ENCODE measurements at regions not wholly inside any gene's neighbourhood (a gene's known extent, or its start where the extent isn't known, plus 50 kb on each side); places are given as distances from the start of the nearest gene placed in this dataset.

DNA sequence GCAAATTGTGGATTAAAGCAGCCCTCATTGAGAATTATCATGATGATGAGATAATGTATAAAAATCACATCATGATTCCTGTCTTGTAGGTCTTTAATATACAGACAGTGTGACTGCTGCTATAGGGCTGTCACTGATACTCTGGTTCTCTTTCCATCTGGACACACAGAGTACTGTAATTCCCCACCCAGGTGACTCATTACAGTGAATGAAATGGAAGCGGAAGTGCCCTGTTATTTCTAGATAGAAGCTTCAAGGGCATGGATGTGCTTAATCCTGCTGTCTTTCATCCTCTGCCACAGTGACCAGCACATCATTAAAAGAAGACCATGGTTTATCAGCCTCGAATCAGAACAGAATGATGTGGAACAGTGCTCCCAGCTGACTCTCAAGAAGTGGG, 1234.0 kb downstream of the SORCS3 start:
- Histone ChIP-seq H3K27me3 (ENCODE audit: insufficient read depth, low read length) (no peaks in the 10 kb centered on the region), H3K4me3 (ENCODE audit: low read length) (no peak overlapping the region), H3K4me1 (ENCODE audit: insufficient read depth, low read length) (no peaks in the 10 kb centered on the region), H2AFZ (ENCODE audit: low read depth, low read length) (no peak overlapping the region), H3K36me3 (ENCODE audit: insufficient read depth, low read length) (no peaks in the 10 kb centered on the region), H3K9me3 (ENCODE audit: low read length) (no peaks in the 10 kb centered on the region)

DNA sequence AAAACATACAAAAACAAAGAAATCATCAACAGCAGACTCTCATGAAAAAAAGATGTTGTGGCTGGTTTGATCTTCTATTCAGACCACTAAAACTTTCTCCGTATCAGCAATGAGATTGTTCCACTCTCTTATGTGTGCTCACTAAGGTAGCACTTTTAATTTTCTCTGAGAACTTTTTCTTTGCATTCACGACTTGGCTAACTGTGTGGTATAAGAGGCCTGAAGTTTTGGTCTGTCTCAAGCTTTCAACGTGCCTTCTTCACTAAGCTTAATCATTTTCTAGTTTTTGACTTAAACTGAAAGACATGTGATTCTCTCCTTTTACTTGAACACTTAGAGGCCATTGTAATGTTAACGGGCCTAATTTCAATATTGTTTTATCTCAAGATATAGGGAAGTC, 1231.6 kb downstream of the SORCS3 start:
- H3K27me3 ChIP-seq (ENCODE audit: insufficient read depth, low read length) = no peaks in the 10 kb centered on the region

DNA sequence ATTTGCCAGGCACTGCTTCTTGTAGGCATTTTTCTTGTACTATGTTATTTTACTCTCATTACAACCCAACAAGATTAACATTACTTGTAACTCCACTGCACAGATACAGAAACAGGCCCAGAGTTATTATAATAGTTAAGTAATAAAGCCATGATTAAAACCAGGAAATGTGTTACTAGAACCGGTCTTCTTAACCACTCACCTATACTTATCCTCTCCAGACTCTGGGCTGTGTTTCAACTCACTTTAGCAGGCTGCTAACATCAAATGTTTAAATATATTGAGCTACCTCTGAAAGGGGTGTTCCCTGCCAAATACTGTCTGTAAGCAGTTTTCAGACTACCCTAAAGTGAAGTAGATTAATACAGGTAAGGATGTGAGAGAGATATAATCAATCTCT, 1227.8 kb downstream of the SORCS3 start:
- H3K27me3 ChIP-seq (ENCODE audit: insufficient read depth, low read length) = no peaks in the 10 kb centered on the region
- H3K9me3 ChIP-seq (ENCODE audit: low read length) = no peaks in the 10 kb centered on the region
- no peak overlapping the region for H2AFZ ChIP-seq (ENCODE audit: low read depth, low read length)
- H3K4me3 ChIP-seq (ENCODE audit: low read length) = no peak overlapping the region
- H3K4me1 ChIP-seq (ENCODE audit: insufficient read depth, low read length) = no peaks in the 10 kb centered on the region
- no peaks in the 10 kb centered on the region for H3K36me3 ChIP-seq (ENCODE audit: insufficient read depth, low read length)

More for the DNA sequence above, 1231.6 kb downstream of the SORCS3 start:
- H2AFZ ChIP-seq (ENCODE audit: low read depth, low read length) = no peak overlapping the region
- no peaks in the 10 kb centered on the region for H3K9me3 ChIP-seq (ENCODE audit: low read length)
- no peaks in the 10 kb centered on the region for H3K4me1 ChIP-seq (ENCODE audit: insufficient read depth, low read length)
- H3K36me3 ChIP-seq (ENCODE audit: insufficient read depth, low read length) = no peaks in the 10 kb centered on the region
- no peak overlapping the region for H3K4me3 ChIP-seq (ENCODE audit: low read length)

DNA sequence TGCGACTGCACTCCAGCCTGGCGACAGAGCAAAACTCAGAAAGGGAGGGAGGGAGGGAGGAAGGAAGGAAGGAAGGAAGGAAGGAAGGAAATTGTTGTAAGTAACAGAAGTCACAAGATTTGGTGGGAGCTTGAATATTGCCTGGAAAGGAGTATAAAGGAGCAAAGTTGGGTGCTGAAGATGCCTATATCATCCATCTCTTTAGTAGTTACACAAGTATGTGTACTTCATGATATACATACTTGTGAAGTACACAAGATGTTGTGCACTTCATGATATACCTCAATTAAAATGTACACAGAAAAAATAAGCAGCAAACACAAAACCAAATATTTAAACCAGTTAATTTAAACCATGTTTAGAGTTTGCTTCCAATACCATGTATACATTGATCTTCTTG, 1223.8 kb downstream of the SORCS3 start:
- no peak overlapping the region for H2AFZ ChIP-seq (ENCODE audit: low read depth, low read length)
- H3K36me3 ChIP-seq (ENCODE audit: insufficient read depth, low read length) = no peaks in the 10 kb centered on the region
- no peak overlapping the region for H3K4me3 ChIP-seq (ENCODE audit: low read length)
- no peaks in the 10 kb centered on the region for H3K4me1 ChIP-seq (ENCODE audit: insufficient read depth, low read length)
- no peaks in the 10 kb centered on the region for H3K27me3 ChIP-seq (ENCODE audit: insufficient read depth, low read length)
- no peaks in the 10 kb centered on the region for H3K9me3 ChIP-seq (ENCODE audit: low read length)

DNA sequence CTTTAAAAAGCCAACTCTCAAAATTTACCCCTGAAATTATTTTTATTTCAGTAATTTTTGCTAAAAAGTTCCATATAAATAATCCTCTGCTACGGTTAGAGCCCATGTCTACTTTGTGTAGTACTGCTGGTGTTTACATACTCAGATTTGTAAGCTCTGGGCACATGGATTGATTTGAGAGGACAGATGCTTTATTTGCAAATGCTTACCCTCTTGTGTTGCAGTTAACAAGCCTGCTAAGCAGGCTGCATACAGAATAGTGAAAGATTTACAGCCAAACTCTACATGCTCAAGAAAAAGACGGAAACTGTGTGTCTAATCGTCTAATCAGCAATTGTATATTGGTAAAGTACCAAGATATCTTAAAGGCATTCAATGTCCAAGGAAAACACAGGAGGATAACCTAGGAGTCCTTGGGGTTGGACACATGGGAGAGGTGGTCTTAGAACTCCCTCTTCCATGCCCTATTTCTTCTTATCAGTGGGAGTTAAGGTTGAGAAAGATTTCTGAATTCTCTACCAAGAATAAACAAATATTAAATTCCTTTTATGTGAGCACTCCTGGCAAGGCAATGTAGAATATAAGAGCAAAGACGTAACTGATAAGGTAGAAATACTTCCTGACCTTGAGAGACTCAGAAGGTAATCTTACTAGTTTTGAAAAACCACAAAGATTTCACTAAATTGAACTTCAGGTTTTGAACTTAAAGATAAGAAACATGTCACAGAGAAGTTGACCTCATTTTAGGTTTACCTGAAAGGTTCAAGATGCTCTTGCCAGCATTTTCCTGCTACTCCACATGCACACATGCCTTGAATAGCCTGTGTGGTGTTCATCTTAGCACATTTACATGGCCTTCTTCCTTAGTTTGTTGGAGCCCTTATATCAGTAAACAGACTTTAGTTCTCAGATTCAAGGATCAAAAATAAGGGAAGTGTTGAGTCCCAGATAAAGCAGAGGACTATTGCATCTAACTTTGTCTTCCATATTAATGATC, 1216.5 kb downstream of the SORCS3 start:
- Histone ChIP-seq H3K4me3 (ENCODE audit: low read length) (no peak overlapping the region), H3K27me3 (ENCODE audit: insufficient read depth, low read length) (no peaks in the 10 kb centered on the region), H3K4me1 (ENCODE audit: insufficient read depth, low read length) (no peaks in the 10 kb centered on the region), H2AFZ (ENCODE audit: low read depth, low read length) (no peak overlapping the region), H3K36me3 (ENCODE audit: insufficient read depth, low read length) (no peaks in the 10 kb centered on the region), H3K9me3 (ENCODE audit: low read length) (no peaks in the 10 kb centered on the region)

DNA sequence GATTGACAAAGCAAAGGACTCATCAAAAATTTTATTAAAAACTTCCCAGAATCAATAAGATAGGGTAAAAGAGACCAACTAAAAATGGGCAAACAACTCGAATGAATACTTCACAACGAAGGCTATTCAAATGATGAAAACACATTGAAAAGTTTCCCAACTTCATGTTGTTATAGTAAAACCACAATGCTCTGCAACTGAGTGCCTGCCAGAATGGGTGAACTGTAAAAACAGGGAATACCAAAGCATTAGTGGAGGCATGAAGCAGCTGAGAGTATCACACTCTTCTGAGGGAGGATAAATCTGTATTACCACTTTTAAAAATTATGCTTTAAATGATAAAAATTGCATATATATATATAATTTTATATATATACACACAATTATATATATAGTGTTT, 1214.7 kb downstream of the SORCS3 start:
- Histone ChIP-seq H3K4me3 (ENCODE audit: low read length) (no peak overlapping the region), H3K4me1 (ENCODE audit: insufficient read depth, low read length) (no peaks in the 10 kb centered on the region), H3K9me3 (ENCODE audit: low read length) (no peaks in the 10 kb centered on the region), H2AFZ (ENCODE audit: low read depth, low read length) (no peak overlapping the region), H3K27me3 (ENCODE audit: insufficient read depth, low read length) (no peaks in the 10 kb centered on the region), H3K36me3 (ENCODE audit: insufficient read depth, low read length) (no peaks in the 10 kb centered on the region)

DNA sequence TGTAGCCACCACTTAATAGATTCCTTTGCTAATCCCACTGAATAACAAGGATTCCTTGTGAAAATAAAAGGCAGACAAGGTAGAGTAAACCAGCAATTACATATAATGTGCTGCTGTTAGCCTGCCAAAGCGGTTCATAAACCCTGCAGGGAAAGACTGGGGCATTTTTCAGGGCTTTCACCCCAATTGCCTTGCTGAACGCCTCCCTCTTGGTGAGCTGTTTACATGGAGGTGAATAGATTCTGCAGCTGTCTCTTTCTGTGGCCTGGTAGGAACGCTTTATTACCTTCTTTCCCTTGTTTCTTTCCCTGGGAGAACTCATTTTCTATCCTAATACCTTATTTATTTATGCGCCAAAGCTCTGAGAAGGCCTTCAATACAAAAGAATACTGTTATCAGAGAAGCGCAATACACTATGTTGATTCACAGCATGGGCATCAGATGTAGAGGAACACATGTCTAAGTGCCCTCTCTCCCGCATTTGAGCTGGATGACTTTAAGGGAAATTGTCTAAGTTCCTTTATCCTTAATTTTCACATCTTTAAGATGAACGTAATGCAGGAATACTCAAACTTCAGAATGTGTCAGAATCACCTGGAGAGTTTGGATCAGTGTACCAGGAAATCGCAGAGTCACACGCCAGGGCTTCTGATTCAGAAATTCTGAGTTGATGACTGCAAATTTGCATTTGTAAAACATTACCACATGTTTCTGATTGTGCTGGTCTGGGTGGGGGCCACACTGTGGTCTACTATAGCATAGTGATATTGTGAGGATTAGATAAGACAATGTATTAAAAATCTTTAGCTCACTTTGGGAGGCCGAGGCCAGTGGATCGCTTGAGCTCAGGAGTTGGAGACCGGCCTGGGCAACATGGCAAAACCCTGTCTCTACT, 1203.8 kb downstream of the SORCS3 start:
- Histone ChIP-seq H2AFZ (ENCODE audit: low read depth, low read length) (peak overlapping the region; percentile 9), H3K4me3 (ENCODE audit: low read length) (no peak overlapping the region), H3K36me3 (ENCODE audit: insufficient read depth, low read length) (no peaks in the 10 kb centered on the region), H3K9me3 (ENCODE audit: low read length) (no peaks in the 10 kb centered on the region), H3K27me3 (ENCODE audit: insufficient read depth, low read length) (no peaks in the 10 kb centered on the region), H3K4me1 (ENCODE audit: insufficient read depth, low read length) (peaks cover 29% of the 10 kb centered on the region)

DNA sequence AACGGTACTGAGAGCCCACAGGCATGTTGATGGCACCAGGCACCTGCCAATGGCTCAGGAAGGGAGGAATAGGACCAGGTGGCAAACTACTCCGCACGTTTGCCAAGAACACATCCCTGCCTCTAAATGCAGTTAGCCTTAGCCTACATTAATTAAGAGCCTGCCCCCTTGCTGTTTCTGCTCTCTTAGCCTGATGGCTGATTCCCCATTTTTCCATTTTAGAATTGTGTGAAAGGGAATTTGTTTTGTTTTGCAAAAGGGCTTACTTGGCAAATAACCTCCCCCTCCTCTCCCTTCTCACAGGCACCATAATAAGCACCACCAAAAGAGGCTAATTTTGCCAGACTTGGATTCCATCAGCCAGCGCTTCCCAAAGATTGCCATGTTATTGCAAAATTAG, 1203.2 kb downstream of the SORCS3 start:
- no peaks in the 10 kb centered on the region for H3K9me3 ChIP-seq (ENCODE audit: low read length)
- H3K4me3 ChIP-seq (ENCODE audit: low read length) = no peak overlapping the region
- no peaks in the 10 kb centered on the region for H3K36me3 ChIP-seq (ENCODE audit: insufficient read depth, low read length)
- H2AFZ ChIP-seq (ENCODE audit: low read depth, low read length) = peak overlapping the region; percentile 9
- peaks cover 30% of the 10 kb centered on the region for H3K4me1 ChIP-seq (ENCODE audit: insufficient read depth, low read length)
- H3K27me3 ChIP-seq (ENCODE audit: insufficient read depth, low read length) = no peaks in the 10 kb centered on the region

DNA sequence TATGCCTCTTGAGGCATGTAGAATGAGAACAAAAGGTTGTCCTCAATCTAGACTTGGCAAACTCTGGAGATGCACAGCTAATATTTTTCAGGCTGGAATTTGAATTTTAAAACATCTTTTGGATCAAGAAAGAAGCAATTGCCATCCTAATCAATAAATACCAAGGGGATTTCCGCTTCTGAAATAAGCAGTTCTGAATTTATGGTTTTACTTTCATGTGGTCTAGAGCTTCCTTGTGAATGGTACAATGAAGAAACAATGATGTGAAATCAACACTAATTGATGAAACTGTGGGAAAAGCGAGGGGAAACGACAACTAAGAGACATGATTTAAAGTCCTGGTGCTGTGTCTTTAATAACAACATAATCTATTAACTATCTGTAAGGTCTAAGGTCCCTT, 1202.7 kb downstream of the SORCS3 start:
- no peaks in the 10 kb centered on the region for H3K36me3 ChIP-seq (ENCODE audit: insufficient read depth, low read length)
- H3K9me3 ChIP-seq (ENCODE audit: low read length) = no peaks in the 10 kb centered on the region
- peak overlapping the region; percentile 9 for H2AFZ ChIP-seq (ENCODE audit: low read depth, low read length)
- H3K4me1 ChIP-seq (ENCODE audit: insufficient read depth, low read length) = peaks cover 33% of the 10 kb centered on the region
- no peaks in the 10 kb centered on the region for H3K27me3 ChIP-seq (ENCODE audit: insufficient read depth, low read length)
- H3K4me3 ChIP-seq (ENCODE audit: low read length) = no peak overlapping the region

DNA sequence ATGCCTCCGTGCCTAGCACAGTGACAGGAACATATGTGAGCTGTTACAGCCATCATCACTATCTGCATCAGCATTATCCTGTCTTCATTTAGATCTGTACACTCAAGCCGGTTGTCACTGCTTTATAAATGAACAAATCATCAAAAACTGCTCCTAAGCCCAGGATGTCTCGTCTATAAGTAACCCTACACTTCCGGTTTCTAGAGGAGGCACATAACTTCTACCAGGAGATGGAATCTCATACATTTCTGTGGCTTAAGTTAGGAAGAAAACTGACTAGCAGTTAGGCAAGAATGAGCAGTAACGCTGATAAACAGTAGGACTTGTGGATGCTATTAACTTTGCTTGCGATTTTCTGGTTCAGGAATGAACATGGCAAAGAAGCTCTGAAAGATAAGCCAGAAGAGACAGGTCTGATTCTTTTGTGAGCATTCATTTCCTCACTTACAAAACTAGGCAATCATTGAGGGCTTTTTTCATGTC, 1199.2 kb downstream of the SORCS3 start:
- Histone ChIP-seq H3K4me3 (ENCODE audit: low read length) (no peak overlapping the region), H3K4me1 (ENCODE audit: insufficient read depth, low read length) (peaks cover 47% of the 10 kb centered on the region), H3K36me3 (ENCODE audit: insufficient read depth, low read length) (no peaks in the 10 kb centered on the region), H2AFZ (ENCODE audit: low read depth, low read length) (no peak overlapping the region), H3K9me3 (ENCODE audit: low read length) (no peaks in the 10 kb centered on the region), H3K27me3 (ENCODE audit: insufficient read depth, low read length) (no peaks in the 10 kb centered on the region)

DNA sequence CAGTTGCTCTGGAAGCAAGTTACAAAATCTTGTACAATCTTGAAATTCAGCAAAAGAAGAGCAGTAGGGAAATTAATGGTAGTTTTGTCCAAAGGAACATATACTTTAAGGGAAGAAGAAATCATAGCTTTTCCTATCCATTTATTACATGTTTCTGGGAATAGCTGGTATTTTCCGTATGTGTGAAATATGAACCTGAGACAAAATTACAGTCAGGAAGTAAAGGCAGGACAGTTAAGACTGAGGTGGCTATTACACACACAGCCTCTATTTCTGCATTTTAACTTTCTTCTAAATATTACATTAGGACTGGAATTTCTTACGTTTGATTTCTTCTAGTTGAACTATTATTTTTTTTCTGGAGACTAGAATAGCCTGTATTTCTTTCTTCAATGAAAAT, 1197.3 kb downstream of the SORCS3 start:
- no peaks in the 10 kb centered on the region for H3K27me3 ChIP-seq (ENCODE audit: insufficient read depth, low read length)
- H3K4me3 ChIP-seq (ENCODE audit: low read length) = peak overlapping the region; percentile 23
- no peaks in the 10 kb centered on the region for H3K36me3 ChIP-seq (ENCODE audit: insufficient read depth, low read length)
- peak overlapping the region; percentile 79 for H2AFZ ChIP-seq (ENCODE audit: low read depth, low read length)
- H3K4me1 ChIP-seq (ENCODE audit: insufficient read depth, low read length) = peaks cover 34% of the 10 kb centered on the region
- no peaks in the 10 kb centered on the region for H3K9me3 ChIP-seq (ENCODE audit: low read length)

DNA sequence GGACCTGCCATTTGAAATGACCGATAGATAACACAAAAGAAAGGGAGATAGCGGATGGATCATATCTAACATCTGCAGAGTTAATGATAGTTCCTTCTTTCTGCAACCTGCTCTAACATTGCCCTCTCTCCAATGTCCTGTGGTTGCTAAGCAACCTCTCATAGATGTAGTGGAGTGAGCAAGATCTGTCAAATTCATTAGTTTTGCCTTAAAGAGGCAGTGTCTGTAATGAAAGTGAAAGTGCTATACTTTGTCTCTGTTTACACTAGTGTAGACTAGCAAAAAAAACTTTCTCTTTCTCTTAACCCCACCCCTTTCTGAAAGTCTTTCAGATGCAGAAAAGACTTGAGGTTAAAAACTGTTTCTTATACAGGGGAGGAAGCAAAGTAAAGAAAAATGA, 1196.9 kb downstream of the SORCS3 start:
- H3K9me3 ChIP-seq (ENCODE audit: low read length) = no peaks in the 10 kb centered on the region
- H3K27me3 ChIP-seq (ENCODE audit: insufficient read depth, low read length) = no peaks in the 10 kb centered on the region
- H3K4me3 ChIP-seq (ENCODE audit: low read length) = peak overlapping the region; percentile 23
- H3K36me3 ChIP-seq (ENCODE audit: insufficient read depth, low read length) = no peaks in the 10 kb centered on the region
- H3K4me1 ChIP-seq (ENCODE audit: insufficient read depth, low read length) = peaks cover 34% of the 10 kb centered on the region
- peak overlapping the region; percentile 79 for H2AFZ ChIP-seq (ENCODE audit: low read depth, low read length)

Measured in neuron (in vitro differentiated cells).